ENCODE measurements at regions not wholly inside any gene's neighbourhood (a gene's known extent, or its start where the extent isn't known, plus 50 kb on each side); places are given as distances from the start of the nearest gene placed in this dataset.

DNA sequence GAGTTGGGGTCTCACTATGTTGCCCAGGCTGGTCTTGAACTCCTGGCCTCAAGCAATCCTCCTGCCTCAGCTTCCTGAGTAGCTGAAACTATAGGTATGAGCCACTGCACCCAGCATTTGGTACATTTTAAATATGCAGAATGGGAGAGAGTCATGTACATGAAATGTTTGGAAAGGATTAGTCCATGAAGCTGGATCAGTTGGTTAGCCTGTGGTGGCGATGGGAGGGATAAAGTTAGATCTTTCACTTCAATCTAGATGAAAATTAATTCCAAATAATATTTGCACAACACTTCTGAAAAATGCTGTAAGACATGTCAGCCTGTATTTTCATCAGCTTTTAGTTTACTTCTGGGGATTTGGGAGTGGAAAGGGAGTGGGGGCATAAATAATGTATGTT, 188.9 kb downstream of the HUNK start:
- RAD21 ChIA-PET (ENCODE audit: unreplicated experiment) = no interaction called here
- BruUV-seq (replicated peaks) = no TSS peak
- Histone ChIP-seq H4K20me1 (ENCODE audit: control insufficient read depth, insufficient read depth) (no peaks in the 10 kb centered on the region), H3K36me3 (ENCODE audit: control insufficient read depth in 2 of 2, insufficient read depth in 2 of 2, low read length in 1 of 2) (no peaks in the 10 kb centered on the region), H3K9ac (ENCODE audit: control insufficient read depth, insufficient read depth, low read length) (no peak overlapping the region), H3K9me3 (replicated peaks; ENCODE audit: control insufficient read depth, insufficient read depth, low read length) (no peaks in the 10 kb centered on the region), H3K79me2 (ENCODE audit: control insufficient read depth, insufficient read depth, low read length) (no peaks in the 10 kb centered on the region), H3K27ac (ENCODE audit: control insufficient read depth, insufficient read depth) (no peak overlapping the region), H3K4me2 (ENCODE audit: control insufficient read depth, insufficient read depth) (no peak overlapping the region), H3K4me3 (no peak overlapping the region), H2AFZ (ENCODE audit: control insufficient read depth, low read depth, low read length) (no peak overlapping the region), H3K4me1 (ENCODE audit: control insufficient read depth, insufficient read depth, low read length) (no peaks in the 10 kb centered on the region), H3K27me3 (replicated peaks in 1 of 2; ENCODE audit: control insufficient read depth in 2 of 2, insufficient read depth in 2 of 2, low read length in 1 of 2) (no peaks in the 10 kb centered on the region)
- CTCF ChIA-PET = no interaction called here
- no peak for DNase-seq (ENCODE audit: low read depth, low spot score)
- intact Hi-C loops (cut with micrococcal nuclease; ENCODE audit: unreplicated experiment) (no loop called here), in situ Hi-C loops (cut with MboI) (no loop called here)
- ATAC-seq = no peak
- SMC1A ChIA-PET (ENCODE audit: uncharacterized antibody, unreplicated experiment) = no interaction called here
- POLR2A ChIA-PET = no interaction called here
- no peak for FAIRE-seq
- 42% methylated on average over 1 of the region's 1 CpG for WGBS (ENCODE audit: insufficient coverage, insufficient replicate concordance, low lambda C conversion rate, missing lambda C conversion rate)
- TF ChIP-seq MYC (IDR thresholded peaks at IDR 0.05; ENCODE audit: insufficient read depth, insufficient read length, insufficient replicate concordance, low read length, severe bottlenecking) = no peak
- TF ChIP-seq, protein P1, sequence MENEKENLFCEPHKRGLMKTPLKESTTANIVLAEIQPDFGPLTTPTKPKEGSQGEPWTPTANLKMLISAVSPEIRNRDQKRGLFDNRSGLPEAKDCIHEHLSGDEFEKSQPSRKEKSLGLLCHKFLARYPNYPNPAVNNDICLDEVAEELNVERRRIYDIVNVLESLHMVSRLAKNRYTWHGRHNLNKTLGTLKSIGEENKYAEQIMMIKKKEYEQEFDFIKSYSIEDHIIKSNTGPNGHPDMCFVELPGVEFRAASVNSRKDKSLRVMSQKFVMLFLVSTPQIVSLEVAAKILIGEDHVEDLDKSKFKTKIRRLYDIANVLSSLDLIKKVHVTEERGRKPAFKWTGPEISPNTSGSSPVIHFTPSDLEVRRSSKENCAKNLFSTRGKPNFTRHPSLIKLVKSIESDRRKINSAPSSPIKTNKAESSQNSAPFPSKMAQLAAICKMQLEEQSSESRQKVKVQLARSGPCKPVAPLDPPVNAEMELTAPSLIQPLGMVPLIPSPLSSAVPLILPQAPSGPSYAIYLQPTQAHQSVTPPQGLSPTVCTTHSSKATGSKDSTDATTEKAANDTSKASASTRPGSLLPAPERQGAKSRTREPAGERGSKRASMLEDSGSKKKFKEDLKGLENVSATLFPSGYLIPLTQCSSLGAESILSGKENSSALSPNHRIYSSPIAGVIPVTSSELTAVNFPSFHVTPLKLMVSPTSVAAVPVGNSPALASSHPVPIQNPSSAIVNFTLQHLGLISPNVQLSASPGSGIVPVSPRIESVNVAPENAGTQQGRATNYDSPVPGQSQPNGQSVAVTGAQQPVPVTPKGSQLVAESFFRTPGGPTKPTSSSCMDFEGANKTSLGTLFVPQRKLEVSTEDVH (IDR thresholded peaks at IDR 0.05; ENCODE audit: low read depth, partially characterized antibody) = no peak
- no peak for TF ChIP-seq PBX3 (IDR thresholded peaks at IDR 0.05; ENCODE audit: insufficient replicate concordance, low read depth, low read length)
- TF ChIP-seq KDM1A (IDR thresholded peaks at IDR 0.05; ENCODE audit: borderline replicate concordance) = no peak
- no peak for TF ChIP-seq ZNF622 (IDR thresholded peaks at IDR 0.05)
- no peak for TF ChIP-seq CHD1 (IDR thresholded peaks at IDR 0.05; ENCODE audit: low read depth, low read length)
- TF ChIP-seq SIX5 (IDR thresholded peaks at IDR 0.05; ENCODE audit: low read depth, low read length, severe bottlenecking) = no peak
- TF ChIP-seq SMC3 (IDR thresholded peaks at IDR 0.05; ENCODE audit: borderline replicate concordance, low read length) = no peak
- no peak for TF ChIP-seq EP300 (IDR thresholded peaks at IDR 0.05; ENCODE audit: borderline replicate concordance in 1 of 2, control insufficient read depth in 1 of 2, low read depth in 2 of 2, low read length in 2 of 2)
- no peak for TF ChIP-seq ZNF274 (IDR thresholded peaks at IDR 0.05; ENCODE audit: insufficient read depth, insufficient read length)
- no peak for TF ChIP-seq USF2 (IDR thresholded peaks at IDR 0.05; ENCODE audit: borderline replicate concordance, low read depth, low read length)
- TF ChIP-seq, protein P2, sequence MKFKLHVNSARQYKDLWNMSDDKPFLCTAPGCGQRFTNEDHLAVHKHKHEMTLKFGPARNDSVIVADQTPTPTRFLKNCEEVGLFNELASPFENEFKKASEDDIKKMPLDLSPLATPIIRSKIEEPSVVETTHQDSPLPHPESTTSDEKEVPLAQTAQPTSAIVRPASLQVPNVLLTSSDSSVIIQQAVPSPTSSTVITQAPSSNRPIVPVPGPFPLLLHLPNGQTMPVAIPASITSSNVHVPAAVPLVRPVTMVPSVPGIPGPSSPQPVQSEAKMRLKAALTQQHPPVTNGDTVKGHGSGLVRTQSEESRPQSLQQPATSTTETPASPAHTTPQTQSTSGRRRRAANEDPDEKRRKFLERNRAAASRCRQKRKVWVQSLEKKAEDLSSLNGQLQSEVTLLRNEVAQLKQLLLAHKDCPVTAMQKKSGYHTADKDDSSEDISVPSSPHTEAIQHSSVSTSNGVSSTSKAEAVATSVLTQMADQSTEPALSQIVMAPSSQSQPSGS (IDR thresholded peaks at IDR 0.05; ENCODE audit: low read length) = no peak
- no peak for TF ChIP-seq EED (IDR thresholded peaks at IDR 0.05; ENCODE audit: low read depth)
- TF ChIP-seq, protein P3, sequence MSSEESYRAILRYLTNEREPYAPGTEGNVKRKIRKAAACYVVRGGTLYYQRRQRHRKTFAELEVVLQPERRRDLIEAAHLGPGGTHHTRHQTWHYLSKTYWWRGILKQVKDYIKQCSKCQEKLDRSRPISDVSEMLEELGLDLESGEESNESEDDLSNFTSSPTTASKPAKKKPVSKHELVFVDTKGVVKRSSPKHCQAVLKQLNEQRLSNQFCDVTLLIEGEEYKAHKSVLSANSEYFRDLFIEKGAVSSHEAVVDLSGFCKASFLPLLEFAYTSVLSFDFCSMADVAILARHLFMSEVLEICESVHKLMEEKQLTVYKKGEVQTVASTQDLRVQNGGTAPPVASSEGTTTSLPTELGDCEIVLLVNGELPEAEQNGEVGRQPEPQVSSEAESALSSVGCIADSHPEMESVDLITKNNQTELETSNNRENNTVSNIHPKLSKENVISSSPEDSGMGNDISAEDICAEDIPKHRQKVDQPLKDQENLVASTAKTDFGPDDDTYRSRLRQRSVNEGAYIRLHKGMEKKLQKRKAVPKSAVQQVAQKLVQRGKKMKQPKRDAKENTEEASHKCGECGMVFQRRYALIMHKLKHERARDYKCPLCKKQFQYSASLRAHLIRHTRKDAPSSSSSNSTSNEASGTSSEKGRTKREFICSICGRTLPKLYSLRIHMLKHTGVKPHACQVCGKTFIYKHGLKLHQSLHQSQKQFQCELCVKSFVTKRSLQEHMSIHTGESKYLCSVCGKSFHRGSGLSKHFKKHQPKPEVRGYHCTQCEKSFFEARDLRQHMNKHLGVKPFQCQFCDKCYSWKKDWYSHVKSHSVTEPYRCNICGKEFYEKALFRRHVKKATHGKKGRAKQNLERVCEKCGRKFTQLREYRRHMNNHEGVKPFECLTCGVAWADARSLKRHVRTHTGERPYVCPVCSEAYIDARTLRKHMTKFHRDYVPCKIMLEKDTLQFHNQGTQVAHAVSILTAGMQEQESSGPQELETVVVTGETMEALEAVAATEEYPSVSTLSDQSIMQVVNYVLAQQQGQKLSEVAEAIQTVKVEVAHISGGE (CRISPR knock-in tag; IDR thresholded peaks at IDR 0.05) = no peak
